ENCODE measurements at regions not wholly inside any gene's neighbourhood (a gene's known extent, or its start where the extent isn't known, plus 50 kb on each side); places are given as distances from the start of the nearest gene placed in this dataset.
"Not testable (repeated sequence)": the region's sequence is repeated elsewhere in the genome, so short reads cannot be mapped to it uniquely, and the experiment has no call there.

DNA sequence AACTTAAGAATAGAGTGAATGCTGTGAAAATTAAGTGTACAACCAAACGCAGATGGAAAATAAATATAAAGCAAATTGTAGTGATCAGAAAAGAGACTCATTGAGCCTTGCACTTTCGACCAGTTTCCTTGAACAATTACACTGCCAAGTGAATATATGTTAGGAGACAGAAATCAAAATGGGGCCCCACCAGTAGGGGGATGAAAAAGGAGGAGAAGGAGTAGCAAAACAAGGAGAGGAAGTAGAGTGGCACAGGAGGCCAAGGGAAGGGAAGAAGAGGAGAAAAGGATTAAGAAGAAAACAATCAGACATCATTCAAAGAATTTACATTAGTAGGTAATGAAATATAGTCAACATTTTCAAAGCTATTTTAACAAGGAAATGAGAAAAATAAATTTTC lies 1770.6 kb downstream of the PLA2G4A start:
- no peak for DNase-seq (ENCODE audit: low read depth)

DNA sequence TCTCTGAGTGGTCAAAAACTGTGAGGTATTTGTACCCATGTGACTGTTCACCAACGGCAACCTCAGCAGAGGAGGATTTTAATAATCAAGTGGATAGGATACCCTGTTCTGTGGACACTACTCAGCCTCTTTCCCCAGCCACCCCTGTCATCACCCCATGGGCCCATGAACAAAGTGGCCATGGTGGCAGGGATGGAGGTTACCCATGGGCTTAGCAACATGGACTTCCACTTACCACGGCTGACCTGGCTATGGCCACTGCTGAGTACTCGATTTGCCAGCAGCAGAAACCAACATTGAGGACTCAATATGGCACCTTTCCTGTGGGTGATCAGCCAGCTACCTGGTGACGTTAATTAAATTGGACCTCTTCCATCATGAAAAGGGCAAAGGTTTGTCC lies 1782.7 kb downstream of the PLA2G4A start:
- DNase-seq (ENCODE audit: low read depth): no peak

DNA sequence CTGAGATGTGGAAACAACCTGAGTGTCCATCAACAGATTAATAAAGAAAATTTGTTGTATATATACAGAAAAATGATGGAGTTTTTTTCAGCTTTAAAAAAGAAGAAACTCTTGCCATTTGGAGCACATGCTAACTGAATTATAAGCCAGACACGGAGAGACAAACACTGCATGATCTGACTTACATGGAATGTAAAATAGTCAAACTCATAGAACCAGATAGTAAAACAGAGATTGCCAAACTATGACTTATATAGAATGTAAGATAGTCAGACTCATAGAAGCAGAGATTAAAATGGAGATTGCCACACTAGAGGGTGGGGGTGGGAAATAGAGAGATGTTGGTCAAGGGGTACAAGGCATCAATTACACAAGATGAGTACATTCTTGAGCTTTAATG lies 1786.6 kb downstream of the PLA2G4A start:
- peak; percentile 20 for DNase-seq (ENCODE audit: low read depth)

DNA sequence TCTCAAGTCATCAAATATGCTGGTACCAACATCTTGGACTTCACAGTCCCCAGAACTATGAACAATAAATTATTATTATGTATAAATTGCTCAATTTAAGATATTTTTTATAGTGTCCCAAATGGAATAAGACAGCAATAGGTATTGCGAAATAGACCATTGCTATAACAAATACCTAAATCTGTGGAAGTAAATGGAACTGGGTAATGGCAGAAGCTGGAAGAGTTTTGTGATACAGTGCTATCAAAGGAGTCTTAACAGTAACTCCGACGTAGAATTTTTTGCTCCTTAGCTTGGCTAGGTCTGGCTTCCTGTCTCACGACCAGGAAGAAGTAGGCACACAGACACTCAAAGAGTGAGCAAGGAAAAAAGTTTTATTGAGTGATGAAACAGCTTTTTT lies 1791.5 kb downstream of the PLA2G4A start:
- no peak for DNase-seq (ENCODE audit: low read depth)

DNA sequence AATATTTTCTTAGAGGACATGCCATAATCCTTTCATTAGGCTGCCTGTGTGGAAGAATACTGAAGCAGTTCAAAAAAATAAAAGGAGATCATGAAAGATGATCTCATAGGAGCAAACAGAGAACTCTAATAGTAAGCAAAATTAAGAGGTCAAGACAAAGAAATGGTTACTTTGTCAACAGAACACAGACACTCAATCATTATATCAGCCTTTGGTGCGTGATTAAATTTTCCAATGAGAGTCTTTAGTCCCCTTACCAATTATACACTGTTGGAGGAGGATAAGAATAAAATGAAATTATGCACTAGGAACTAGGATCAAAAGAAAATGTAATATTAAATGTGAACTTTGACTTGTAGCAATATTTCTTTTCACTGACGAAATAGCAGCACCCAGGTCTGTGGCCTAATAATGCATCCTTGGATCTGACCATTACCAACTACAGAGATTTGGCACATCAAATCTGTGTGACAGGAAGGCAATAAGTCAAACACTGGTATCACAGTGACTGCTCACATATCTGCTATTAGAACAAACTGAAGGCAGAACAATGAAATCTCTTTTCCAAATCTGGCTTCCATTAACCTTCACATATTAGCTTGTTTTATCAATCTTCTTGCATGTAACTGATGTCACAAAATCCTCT lies 1812.9 kb downstream of the PLA2G4A start:
- no peak for DNase-seq (ENCODE audit: low read depth)

DNA sequence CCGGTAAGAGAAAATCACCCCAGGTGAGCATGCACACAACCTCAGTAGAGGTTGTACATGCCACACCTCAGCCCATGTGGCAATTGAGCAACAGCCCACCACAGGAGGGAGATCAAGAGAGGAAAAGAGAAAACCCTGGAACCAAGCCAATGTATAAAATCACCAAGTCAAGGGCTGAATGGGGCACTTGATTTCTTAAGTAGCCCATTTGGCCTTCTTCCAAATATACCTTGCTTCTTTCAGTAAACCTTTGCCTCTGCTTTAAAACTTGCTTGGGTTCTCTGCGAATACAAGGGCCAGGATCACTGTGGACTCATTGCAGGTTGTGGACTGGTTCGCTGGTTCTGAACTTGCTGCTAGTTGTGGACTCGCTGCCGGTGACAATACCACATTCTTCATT lies 1814.0 kb downstream of the PLA2G4A start:
- no peak for DNase-seq (ENCODE audit: low read depth)

DNA sequence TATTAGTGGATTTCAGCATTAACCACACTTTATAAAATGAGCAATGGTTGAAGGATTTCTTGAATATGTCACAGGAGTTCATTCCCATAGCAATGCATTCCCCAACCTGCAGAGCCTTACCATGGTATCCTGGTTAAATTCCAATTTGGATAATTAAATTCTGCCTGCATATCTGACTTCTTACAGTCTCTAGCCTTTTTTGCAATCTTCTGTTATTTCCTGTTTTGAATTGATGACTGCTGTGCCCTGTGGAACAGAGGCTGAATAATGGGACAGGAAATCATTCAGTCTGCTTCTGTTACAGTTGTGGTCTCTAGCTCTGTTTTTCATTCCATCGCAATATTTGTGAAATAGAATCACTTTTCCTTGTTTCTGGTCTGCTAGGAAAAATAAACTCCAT lies 1823.9 kb downstream of the PLA2G4A start:
- DNase-seq (ENCODE audit: low read depth): peak; percentile 81

DNA sequence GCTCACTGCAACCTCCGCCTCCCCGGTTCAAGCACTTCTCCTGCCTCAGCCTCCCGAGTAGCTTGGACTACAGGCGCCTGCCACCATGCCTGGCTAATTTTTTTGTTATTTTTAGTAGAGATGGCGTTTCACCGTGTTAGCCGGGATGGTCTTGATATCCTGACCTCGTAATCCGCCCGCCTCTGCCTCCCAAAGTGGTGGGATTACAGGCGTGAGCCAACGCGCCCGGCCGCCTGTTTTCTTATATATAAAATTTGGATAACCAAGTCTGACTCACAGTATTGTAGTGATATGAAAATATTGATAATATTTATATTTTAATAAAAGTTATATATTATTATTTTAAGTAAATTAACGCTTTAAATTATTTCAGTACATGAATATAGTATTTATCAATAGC lies 1821.7 kb downstream of the BRINP3 start:
- not testable (repeated sequence) for DNase-seq (ENCODE audit: low read depth)

DNA sequence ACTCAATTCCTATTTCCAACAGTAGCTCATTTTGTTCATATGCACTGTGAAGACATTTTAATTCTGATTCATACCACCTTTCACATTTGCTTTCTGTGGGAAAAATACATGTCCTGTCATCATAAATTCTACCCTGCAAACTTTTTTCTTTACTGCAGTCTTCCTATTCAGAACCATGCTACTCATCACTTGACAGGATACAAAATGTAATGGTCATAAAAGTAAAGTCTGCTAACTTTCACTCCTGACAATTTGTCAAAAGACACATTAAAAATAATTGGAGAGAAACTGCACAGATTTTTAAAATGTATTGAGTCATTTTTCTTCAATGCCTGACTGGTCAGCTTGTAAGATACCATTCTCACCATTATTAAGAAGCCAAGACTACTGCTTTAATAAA lies 1817.1 kb downstream of the BRINP3 start:
- DNase-seq (ENCODE audit: low read depth): no peak

DNA sequence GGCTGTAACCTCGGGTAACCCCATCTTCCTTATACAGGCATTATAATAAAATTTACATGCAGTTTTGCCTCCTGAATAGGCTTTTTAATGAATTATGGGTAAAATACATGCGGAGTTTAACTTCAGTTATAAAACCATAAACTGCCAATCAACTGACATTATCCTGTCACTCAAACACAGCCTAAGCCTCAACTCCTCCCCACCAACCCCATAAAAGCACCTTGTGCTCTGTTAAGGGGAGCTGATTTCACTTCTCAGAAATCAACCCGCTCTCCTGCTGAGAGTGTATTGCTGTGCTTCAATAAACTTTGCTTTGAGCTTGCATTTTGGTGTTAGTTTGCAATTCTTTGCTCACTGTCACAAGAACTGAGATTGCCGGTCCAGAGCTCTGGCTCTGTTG lies 1812.2 kb downstream of the BRINP3 start:
- DNase-seq (ENCODE audit: low read depth): no peak

DNA sequence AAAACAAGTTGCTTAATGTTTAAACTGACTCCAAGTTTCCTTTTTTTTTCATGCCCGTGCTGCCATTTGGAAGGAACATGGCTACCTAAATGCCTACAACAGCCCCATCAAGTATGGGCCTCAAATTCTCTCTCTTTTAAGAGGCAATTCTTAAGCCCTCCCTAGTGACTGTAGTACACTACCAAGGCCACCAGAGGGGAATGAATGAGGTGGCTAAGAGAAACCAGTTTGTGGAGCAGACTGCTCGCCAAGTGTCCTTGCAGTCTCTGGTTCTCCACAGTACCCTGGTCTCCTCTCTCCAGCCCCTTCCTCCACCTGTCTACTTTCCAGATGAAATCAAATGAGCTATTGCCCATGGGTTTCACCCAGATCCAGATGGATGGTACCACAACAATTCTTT lies 1809.6 kb downstream of the BRINP3 start:
- DNase-seq (ENCODE audit: low read depth): no peak

DNA sequence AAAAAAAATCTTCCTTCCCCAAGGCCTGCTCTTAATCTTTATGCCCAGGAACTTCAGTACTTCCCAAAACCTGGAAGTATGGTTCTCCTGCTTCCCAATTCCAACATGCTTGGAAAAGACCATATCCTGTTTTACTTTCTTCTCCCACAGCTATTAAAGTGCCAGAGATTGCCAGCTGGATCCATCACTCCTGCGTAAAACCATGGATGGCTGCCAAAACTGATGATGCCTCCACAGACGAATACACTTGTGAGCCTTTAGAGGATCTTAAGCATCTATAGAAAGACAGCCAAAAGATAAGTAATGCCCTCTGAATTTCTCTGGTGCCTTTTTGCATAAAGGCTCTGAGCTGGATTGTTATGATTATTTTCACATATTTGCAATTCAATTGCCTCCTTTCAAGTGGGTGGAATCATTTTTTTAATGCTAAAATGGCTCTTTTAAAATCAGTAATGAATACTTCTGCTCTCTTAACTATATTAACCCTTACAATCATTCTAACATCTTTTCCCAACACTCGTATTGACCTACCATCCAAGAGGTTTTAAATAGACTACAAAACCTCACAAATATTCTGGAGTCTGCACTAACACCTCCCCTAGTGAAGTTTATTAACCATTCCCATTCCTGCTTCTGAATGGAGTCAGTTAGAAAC lies 1807.8 kb downstream of the BRINP3 start:
- no peak for DNase-seq (ENCODE audit: low read depth)

DNA sequence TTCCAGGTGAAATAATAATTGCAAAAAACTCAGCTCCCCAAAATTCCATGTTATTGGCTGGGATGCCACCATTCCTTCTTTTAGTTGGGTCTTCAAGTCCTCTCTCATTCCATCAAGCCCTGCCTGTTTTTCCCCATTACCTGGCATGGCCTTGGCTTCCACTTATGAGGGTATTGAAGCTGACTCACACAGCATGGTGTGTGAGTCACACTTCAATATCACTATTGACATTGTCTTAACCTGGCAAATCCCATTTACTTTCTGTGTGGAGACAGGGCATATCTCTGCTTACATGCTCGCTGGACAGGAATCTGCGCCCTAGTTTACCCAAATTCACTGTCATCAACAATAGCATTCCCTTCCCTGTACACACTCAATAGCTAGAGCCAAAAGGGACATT lies 1806.8 kb downstream of the BRINP3 start:
- DNase-seq (ENCODE audit: low read depth): peak; percentile 13

DNA sequence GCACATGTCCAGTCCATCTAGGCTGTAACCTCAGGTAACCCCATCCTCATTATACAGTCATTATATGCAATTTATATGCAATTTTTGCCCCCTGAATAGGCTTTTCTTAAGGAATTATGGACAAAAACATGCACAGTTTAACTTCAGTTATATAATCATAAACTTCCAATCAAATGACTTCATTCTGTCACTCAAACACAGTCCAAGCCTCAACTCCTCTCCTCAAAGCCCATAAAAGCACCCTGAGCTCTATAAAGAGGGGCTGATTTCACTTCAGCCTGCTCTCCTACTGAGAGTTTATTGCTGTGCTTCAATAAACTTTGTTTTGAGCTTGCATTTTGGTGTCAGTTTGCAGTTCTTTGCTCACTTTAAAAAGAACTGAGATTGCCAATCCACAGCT lies 1805.5 kb downstream of the BRINP3 start:
- no peak for DNase-seq (ENCODE audit: low read depth)

DNA sequence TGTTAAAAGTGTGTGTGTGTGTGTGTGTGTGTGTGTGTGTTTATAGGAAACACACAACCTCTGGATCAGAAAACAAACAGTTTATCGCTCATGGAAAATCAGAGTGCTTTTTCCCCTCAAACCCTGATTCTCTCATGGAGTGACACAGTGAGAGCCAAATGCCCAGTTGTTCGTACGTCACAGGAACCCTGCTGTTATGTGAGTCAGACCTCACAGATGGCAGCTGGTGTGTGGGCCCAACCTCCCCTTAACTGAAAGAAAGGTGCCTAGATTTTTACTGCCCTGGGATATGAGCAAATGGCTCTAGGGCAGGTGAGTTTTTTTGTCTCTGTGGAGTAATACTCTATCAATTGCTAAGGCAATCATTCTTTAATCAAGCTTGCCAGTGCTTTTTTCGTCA lies 1788.1 kb downstream of the BRINP3 start:
- DNase-seq (ENCODE audit: low read depth): no peak

DNA sequence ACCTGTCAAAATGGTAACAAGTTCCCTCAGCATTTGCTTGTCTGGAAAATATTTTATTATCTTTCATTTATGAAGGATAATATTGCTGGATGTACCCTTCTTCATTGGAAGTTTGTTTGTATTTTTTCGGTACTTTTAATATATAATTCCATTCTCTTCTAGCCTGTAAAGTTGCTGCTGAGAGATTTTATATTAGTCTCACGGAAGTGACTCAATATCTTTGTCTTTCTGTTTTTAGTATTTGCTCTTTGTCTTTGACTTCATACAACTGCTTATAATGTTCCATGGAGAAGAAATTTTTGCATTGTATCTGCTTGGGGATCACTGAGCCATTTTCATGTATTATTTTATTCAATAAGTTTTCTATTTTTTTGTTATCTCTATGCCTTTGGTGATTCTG lies 1777.5 kb downstream of the BRINP3 start:
- no peak for DNase-seq (ENCODE audit: low read depth)

DNA sequence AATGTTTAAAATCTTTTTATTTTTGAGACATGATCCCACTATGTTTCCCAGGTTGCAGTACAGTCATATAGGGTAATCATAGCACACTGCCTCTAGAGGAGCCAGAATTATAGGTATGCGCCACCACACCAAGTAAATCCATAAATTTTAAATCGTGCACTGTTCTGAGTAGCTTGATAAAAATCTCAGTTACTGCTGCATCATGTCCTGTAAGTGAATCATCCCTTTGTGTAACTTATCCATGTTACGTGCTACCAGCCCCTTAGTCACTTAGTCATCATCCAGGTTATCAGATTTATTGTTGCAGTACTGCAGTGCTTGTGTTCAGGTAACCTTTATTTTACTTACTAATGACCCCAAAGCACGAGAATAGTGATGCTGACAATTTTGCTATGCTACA lies 1770.9 kb downstream of the BRINP3 start:
- DNase-seq (ENCODE audit: low read depth): peak; percentile 54

DNA sequence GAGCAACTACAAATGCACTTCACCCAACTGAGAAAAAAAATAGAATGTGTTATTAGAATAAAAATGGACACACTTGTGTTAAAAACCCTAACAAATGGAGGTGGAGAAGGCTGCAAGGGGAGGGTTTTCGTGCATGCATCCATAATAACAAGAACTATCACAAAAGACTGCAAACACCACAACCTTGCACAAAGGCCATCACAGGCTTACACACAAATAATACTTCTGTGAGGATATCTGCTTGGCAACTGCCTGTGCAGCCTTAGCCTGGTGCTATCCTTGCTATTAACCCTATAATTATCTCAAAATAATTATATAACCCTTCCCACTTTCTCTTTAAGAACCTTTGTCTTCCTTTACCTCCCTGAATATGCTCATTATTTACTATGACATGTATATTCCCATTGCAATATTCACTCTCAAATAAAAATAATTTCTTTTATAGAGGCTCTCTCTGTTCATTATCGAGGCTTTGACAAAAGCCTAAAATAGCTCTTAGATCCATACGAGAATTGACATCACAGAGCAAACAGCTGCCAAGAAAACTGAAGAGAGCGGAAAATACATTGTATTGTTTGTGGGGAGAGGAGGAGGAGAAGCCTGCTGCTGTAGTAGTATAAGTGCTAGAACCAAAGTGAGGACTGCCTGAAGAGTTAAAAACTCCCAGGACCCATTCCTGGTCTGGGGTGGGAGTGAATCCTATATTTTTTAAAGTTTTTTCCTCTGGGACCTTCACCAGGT lies 1768.7 kb downstream of the BRINP3 start:
- no peak for DNase-seq (ENCODE audit: low read depth)

DNA sequence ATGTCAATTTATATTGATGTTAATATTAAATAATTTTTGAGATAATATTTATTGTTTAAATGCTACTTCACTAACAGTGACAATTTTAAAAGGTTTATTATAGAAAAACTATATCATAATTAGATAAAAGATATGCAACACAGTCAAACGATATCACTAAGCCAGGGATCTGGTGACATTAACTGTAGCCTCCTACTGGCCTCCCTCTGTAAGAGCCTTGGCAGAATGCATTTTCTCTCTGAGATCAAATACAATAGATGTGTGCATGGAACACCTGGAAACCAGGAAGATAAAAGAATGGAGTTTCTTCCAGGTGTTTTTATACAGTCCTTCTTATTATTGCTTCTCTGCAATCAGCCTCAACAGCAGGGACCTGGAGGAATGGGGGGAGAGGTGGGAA lies 1762.1 kb downstream of the BRINP3 start:
- no peak for DNase-seq (ENCODE audit: low read depth)

DNA sequence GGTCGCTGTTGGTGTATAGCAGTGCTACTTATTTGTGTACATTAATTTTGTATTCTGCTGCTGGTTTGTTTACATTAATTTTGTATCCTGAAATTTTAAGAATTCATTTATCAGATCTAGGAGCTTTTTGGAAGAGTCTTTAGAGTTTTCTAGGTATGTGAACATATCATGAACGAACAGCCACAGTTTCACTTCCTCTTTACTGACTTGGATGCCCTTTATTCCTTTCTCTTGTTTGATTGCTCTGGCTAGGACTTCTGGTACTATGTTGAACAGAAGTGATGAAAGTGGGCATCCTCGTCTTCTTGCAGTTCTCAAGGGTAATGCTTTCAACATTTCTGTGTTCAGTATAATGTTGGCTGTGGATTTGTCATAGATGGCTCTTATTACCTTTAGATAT lies 1757.9 kb downstream of the BRINP3 start:
- DNase-seq (ENCODE audit: low read depth): no peak

DNA sequence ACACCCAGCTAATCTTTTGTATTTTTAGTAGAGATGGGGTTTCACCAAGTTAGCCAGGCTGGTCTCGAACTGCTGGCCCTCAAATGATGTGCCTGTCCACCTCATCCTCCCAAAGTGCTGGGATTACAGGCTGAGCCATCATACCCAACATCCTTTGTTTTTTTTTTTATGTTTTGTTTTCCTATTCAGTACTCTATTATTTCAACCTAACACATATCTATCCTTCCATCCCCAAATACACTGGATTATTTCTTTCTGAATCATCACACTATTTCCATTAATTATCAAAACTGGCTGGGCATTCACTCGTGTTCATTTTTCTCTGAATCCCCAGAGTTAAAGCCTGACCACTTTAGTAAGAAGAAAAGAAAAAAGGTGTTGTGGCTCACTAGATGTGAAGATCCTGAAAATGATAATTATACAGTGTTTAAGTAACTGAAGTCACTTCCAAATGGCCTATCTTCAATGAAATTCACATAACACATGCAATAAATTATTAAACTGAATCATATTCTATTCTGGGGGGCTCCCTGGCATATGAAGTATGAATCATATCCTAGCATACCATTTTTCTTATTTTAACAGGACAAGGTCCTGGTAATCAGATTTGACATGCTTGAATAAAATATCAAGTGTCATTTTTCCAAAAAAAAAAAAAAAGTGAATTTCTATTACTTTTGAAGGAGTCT lies 1754.2 kb downstream of the BRINP3 start:
- peak; percentile 4 for DNase-seq (ENCODE audit: low read depth)

DNA sequence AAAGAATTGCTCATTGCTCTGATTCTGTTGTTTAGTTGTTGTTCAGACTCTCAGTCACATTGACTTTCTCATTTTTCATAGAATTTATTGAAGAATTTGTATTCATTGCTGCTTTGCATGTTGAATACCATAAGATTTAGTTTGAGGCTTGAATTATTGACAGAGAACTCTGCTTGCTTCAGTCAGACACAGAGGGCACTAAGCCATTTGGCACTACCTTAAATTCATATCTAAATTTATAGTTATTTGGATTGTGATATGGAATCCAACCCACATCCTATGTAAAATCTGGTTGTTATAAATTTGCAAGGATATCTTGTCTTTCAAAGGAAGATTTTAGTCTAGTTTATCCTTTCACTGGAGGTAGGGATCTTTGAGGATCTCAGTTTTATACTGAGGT lies 1748.6 kb downstream of the BRINP3 start:
- DNase-seq (ENCODE audit: low read depth): no peak

DNA sequence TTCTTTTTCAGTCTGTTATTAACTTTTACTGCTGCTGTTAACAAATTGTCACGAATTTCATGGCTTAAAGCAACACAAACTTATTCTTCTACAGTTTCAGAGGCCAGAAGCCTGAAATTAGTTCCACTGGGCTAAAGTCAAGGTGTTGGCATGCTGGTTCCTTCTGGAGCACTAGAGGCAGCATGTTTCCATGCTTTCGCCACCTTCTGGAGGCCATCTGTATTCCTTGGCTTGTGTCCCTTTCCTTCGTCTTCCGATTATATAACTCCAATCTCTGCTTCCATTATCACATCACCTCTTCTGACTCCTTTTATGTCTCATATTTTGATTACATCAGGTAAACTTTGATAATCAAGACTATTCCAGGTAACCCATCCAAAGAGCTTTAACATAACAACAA lies 1742.1 kb downstream of the BRINP3 start:
- DNase-seq (ENCODE audit: low read depth): no peak

All from HS-5 (cell line).